ENCODE measurements at regions not wholly inside any gene's neighbourhood (a gene's known extent, or its start where the extent isn't known, plus 50 kb on each side); places are given as distances from the start of the nearest gene placed in this dataset.

GRCh38 chr5:57779383-57780223 lies 297.0 kb upstream of the ACTBL2 start:
- peaks cover 3% of the 10 kb centered on the region for H3K4me1 ChIP-seq (ENCODE audit: insufficient read depth)
- H3K4me3 ChIP-seq: no peak overlapping the region
- H3K36me3 ChIP-seq: no peaks in the 10 kb centered on the region
- TF ChIP-seq EP300 (IDR thresholded peaks at IDR 0.05): no peak
- peak in 1 of 3 donors; percentile 55 for TF ChIP-seq CTCF (IDR thresholded peaks at IDR 0.05)
- TF ChIP-seq POLR2A (IDR thresholded peaks at IDR 0.05): no peak
- no peak overlapping the region for H3K27ac ChIP-seq
- H3K9me3 ChIP-seq: no peaks in the 10 kb centered on the region
- DNase-seq: peak in 4 of 5 donors; percentile 13 to 31 (median 22)
- no peaks in the 10 kb centered on the region for H3K27me3 ChIP-seq
- intact Hi-C loops (cut with DNase I): loop anchor here in 3 of 4 donors (2.0 to 10.0 kb wide), 4 partner anchors 475 to 683 kb away; partner anchors contain the start of gene PLK2 (in 2 of the 3)
- WGBS, 3 donors: 20 to 41% (median 38%) methylated on average over 3 of the region's 3 CpGs

- intact Hi-C loops (cut with DNase I): loop anchor here in 3 of 4 donors (2.0 to 10.0 kb wide), 3 partner anchors 474 to 682 kb away; partner anchors contain the start of gene PLK2 (in 1 of the 3)
These were observed 296.0 kb upstream of the ACTBL2 start for GRCh38 chr5:57778501-57779091.

GRCh38 chr5:57777174-57777581 lies 294.6 kb upstream of the ACTBL2 start:
- H3K27ac ChIP-seq: no peak overlapping the region
- H3K36me3 ChIP-seq: no peaks in the 10 kb centered on the region
- no peaks in the 10 kb centered on the region for H3K27me3 ChIP-seq
- TF ChIP-seq CTCF (IDR thresholded peaks at IDR 0.05) (no peak), POLR2A (IDR thresholded peaks at IDR 0.05) (no peak), EP300 (IDR thresholded peaks at IDR 0.05) (no peak)
- no peak for DNase-seq
- intact Hi-C loops (cut with DNase I): loop anchor here in 3 of 4 donors (5.0 to 10.0 kb wide), 2 partner anchors 472 to 480 kb away; no protein-coding TSS in a partner anchor
- H3K4me3 ChIP-seq: no peak overlapping the region
- H3K9me3 ChIP-seq: no peaks in the 10 kb centered on the region
- WGBS, 3 donors: 16 to 41% (median 34%) methylated on average over 1 of the region's 1 CpG
- H3K4me1 ChIP-seq (ENCODE audit: insufficient read depth): peaks cover 2% of the 10 kb centered on the region

More at GRCh38 chr5:57778501-57779091, 296.0 kb upstream of the ACTBL2 start:
- Histone ChIP-seq H3K9me3 (no peaks in the 10 kb centered on the region), H3K27me3 (no peaks in the 10 kb centered on the region), H3K4me3 (no peak overlapping the region), H3K36me3 (no peaks in the 10 kb centered on the region), H3K4me1 (ENCODE audit: insufficient read depth) (peaks cover 2% of the 10 kb centered on the region), H3K27ac (no peak overlapping the region)
- 78 to 86% (median 78%) methylated on average over 1 of the region's 1 CpG for WGBS, 3 donors
- DNase-seq: no peak
- TF ChIP-seq POLR2A (IDR thresholded peaks at IDR 0.05) (no peak), EP300 (IDR thresholded peaks at IDR 0.05) (no peak), CTCF (IDR thresholded peaks at IDR 0.05) (no peak)

- Histone ChIP-seq H3K9me3 (no peaks in the 10 kb centered on the region), H3K27me3 (no peaks in the 10 kb centered on the region), H3K27ac (no peak overlapping the region), H3K4me1 (ENCODE audit: insufficient read depth) (peaks cover 2% of the 10 kb centered on the region), H3K36me3 (no peaks in the 10 kb centered on the region), H3K4me3 (no peak overlapping the region)
- WGBS, 3 donors: 7 to 32% (median 16%) methylated on average over 1 of the region's 1 CpG
- DNase-seq: no peak
- intact Hi-C loops (cut with DNase I): loop anchor here in 3 of 4 donors (5.0 to 10.0 kb wide), 2 partner anchors 471 to 479 kb away; no protein-coding TSS in a partner anchor
- TF ChIP-seq POLR2A (IDR thresholded peaks at IDR 0.05) (no peak), EP300 (IDR thresholded peaks at IDR 0.05) (no peak), CTCF (IDR thresholded peaks at IDR 0.05) (no peak)
These were observed 293.4 kb upstream of the ACTBL2 start for GRCh38 chr5:57776035-57776434.

Data from ovary (tissue), 7 donors.